Testis (tissue), 2 donors: ENCODE measurements at regions not wholly inside any gene's neighbourhood (a gene's known extent, or its start where the extent isn't known, plus 50 kb on each side); places are given as distances from the start of the nearest gene placed in this dataset.

Experiments
- CTCF ChIP-seq, 3 experiments: fragments of 450-650 bp in 2 of 3; fragments of 200-600 bp in 1 of 3; sonication (generic) in 1 of 3; IDR thresholded peaks; one replicate each; pipeline ENCODE4 v1.5.1; 2016 to 2019; ENCODE audit warnings: antibody characterized with exemption in 3 of 3, mild to moderate bottlenecking in 2 of 3, moderate library complexity in 1 of 3
- POLR2A ChIP-seq: fragments of 450-650 bp; IDR thresholded peaks from one replicate; pipeline ENCODE4 v1.6.1; 2017; ENCODE audit warnings: antibody characterized with exemption, mild to moderate bottlenecking, moderate library complexity

DNA sequence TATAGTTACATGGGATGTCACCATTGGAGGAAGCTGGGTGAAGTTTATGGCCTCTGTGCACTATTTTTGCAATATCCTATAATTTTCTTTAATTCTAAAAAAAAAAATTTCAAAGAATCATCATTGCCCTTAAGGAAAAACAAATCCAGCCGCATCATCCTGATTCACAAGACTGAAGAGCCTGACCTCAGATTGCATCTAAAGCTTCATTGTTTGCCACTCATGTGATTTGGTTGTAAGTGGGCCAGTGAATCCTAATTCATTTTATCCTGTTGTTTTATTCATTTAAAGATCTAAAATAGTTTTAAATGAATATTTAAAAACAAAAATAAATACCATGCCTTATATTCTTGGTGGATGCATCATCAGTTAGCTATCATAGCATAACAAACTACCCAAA lies 504.5 kb downstream of the TBC1D4 start:
- TF ChIP-seq POLR2A: no peak
- no peak for TF ChIP-seq CTCF (IDR thresholded peaks at IDR 0.05)
